Heart left ventricle (tissue), 16 donors: ENCODE measurements at regions not wholly inside any gene's neighbourhood (a gene's known extent, or its start where the extent isn't known, plus 50 kb on each side); places are given as distances from the start of the nearest gene placed in this dataset.

Experiments used
- ATAC-seq, 4 donors: fragments of 200-7000 bp; cut with Tn5 transposase; one replicate each; pipeline ENCODE4 v1.9.1; 2020 to 2022; ENCODE audit warnings: moderate library complexity in 4 of 4, mild to moderate bottlenecking in 3 of 4, moderate number of reproducible peaks in 1 of 4
- DNase-seq, 5 donors: peaks; one replicate each; pipeline ENCODE4 v3.0.0-alpha.2; 2020
- H3K27ac ChIP-seq, 12 donors: fragments of 200-600 bp; sonication (generic) in 4 of 12; one replicate each; pipeline versions ENCODE4 v1.5.0 to v1.8.0; 2016 to 2022; ENCODE audit warnings: mild to moderate bottlenecking in 2 of 12
- H3K27me3 ChIP-seq, 9 donors: fragments of 200-600 bp; sonication (generic) in 2 of 9; one replicate each; pipeline versions ENCODE4 v1.5.1 to v1.8.0; 2016 to 2022; ENCODE audit warnings: mild to moderate bottlenecking in 3 of 9
- H3K36me3 ChIP-seq, 9 donors: fragments of 200-600 bp; sonication (generic) in 2 of 9; one replicate each; pipeline versions ENCODE4 v1.5.0 to v1.8.0; 2018 to 2022; ENCODE audit warnings: mild to moderate bottlenecking in 2 of 9
- H3K4me1 ChIP-seq, 12 donors: fragments of 200-600 bp; sonication (generic) in 4 of 12; one replicate each; pipeline versions ENCODE4 v1.5.0 to v1.8.0; 2016 to 2022; ENCODE audit warnings: mild to moderate bottlenecking in 3 of 12
- H3K4me3 ChIP-seq, 12 donors: fragments of 200-600 bp; sonication (generic) in 4 of 12; one replicate each; pipeline versions ENCODE4 v1.5.0 to v1.8.0; 2017 to 2022; ENCODE audit warnings: mild to moderate bottlenecking in 9 of 12, moderate library complexity in 4 of 12
- H3K9me3 ChIP-seq, 12 donors: fragments of 200-600 bp; sonication (generic) in 4 of 12; one replicate each; pipeline versions ENCODE4 v1.5.0 to v1.8.0; 2016 to 2022; ENCODE audit warnings: mild to moderate bottlenecking in 1 of 12
- POLR2A ChIP-seq, 2 donors: fragments of 450-650 bp; IDR thresholded peaks; one replicate each; pipeline ENCODE4 v1.6.1; 2017; ENCODE audit warnings: antibody characterized with exemption in 2 of 2, mild to moderate bottlenecking in 2 of 2, moderate library complexity in 2 of 2
- WGBS, 4 donors: extraction: QIAGEN DNeasy Blood & Tissue Kit in 2 of 4; methylation state at CpG; one replicate each; pipeline versions ENCODE4 v1.1.5 to v1.1.7; 2013 to 2018; 5-methylcytosine and 5-hydroxymethylcytosine counted together
- intact Hi-C, 10 donors: fragments of 100-400 bp; cut with DNase I; formaldehyde crosslinking; loops; one replicate each; pipeline versions ENCODE4 v1.11.1 to v1.14.2; 2022
- TF ChIP-seq, protein P1 (sequence below), 12 donors: fragments of 200-600 bp; sonication (generic) in 4 of 12; IDR thresholded peaks; one replicate each; pipeline versions ENCODE4 v1.5.0 to v1.8.0; 2018 to 2022; ENCODE audit warnings: antibody characterized with exemption in 12 of 12, mild to moderate bottlenecking in 5 of 12
- donor health status: ischemic (EF 13 %, LVEDD 7.1; RV severe dilation, severe dysfunction).
- donor health status: healthy with polysubstance abuse.
- donor health status: DM: no; HTN: yes; CAD: no.
- donor health status: DM: no; HTN: no; CAD: no.
- donor health status: ischemic (EF 25% LVEDD 6.9; RV normal size, moderate dysfunction).
- donor health status: ischemic (EF 25% LVEDD 5.7; RV mildly dilated, moderate dysfunction).
- donor health status: healthy.
- donor health status: DM: yes; HTN: yes; CAD: no.
- donor health status: ischemic (EF 35%, LVEDD 5.7; RV mildly dilated, moderate dysfunction).
- donor health status: nonischemic (EF 11% LVEDD 7.7; RV severe dilation, severe dysfunction).
- donor health status: DM: yes; HTN: yes; CAD: no.
- donor health status: PGD.
- donor health status: ischemic (EF 29% LVEDD 5.4; RV normal size, mild dysfunction).
- donor health status: nonischemic (EF 23%, LVEDD 6.1; RV moderate dilation, normal function).

- DNase-seq: no peak
- Histone ChIP-seq H3K4me3 (no peak overlapping the region), H3K9me3 (peaks cover 0 to 6% (median 0%) of the 10 kb centered on the region in 12 donors), H3K36me3 (no peaks in the 10 kb centered on the region), H3K27me3 (no peaks in the 10 kb centered on the region), H3K4me1 (peaks cover 0 to 7% (median 0%) of the 10 kb centered on the region in 12 donors), H3K27ac (no peak overlapping the region)
- WGBS, 4 donors: 81 to 89% (median 83%) methylated on average over 3 of the region's 3 CpGs
- no peak for TF ChIP-seq POLR2A (IDR thresholded peaks at IDR 0.05)
- TF ChIP-seq, protein P1, sequence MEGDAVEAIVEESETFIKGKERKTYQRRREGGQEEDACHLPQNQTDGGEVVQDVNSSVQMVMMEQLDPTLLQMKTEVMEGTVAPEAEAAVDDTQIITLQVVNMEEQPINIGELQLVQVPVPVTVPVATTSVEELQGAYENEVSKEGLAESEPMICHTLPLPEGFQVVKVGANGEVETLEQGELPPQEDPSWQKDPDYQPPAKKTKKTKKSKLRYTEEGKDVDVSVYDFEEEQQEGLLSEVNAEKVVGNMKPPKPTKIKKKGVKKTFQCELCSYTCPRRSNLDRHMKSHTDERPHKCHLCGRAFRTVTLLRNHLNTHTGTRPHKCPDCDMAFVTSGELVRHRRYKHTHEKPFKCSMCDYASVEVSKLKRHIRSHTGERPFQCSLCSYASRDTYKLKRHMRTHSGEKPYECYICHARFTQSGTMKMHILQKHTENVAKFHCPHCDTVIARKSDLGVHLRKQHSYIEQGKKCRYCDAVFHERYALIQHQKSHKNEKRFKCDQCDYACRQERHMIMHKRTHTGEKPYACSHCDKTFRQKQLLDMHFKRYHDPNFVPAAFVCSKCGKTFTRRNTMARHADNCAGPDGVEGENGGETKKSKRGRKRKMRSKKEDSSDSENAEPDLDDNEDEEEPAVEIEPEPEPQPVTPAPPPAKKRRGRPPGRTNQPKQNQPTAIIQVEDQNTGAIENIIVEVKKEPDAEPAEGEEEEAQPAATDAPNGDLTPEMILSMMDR (IDR thresholded peaks at IDR 0.05): no peak
- intact Hi-C loops: no loop called here
- ATAC-seq: no peak
Measured at GRCh38 chr2:100703739-100704138, 116.2 kb upstream of the NPAS2 start.

DNA sequence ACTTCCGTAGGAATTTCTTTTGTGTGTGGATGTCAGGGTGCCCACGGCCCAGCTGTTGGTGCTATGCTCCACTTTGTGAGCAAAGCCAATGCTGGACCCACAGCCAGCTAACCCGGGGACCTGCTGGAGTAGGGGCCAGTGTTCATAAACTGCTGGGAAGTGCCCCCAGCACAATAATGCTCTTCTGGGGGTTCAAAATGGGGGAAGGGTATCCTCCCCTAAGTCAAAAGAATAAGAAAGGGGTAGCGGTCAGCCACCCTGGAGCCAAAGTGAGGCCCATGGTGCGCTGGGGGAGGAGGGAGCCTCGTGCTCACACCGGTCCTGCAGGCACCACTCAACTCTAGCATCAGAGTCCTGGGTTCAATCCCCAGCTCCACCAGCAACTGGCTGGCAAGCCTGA lies 115.8 kb upstream of the NPAS2 start:
- Histone ChIP-seq H3K27ac (no peak overlapping the region), H3K4me3 (no peak overlapping the region), H3K4me1 (peaks cover 0 to 7% (median 0%) of the 10 kb centered on the region in 12 donors), H3K36me3 (no peaks in the 10 kb centered on the region), H3K27me3 (no peaks in the 10 kb centered on the region), H3K9me3 (peaks cover 0 to 6% (median 0%) of the 10 kb centered on the region in 12 donors)
- no peak for TF ChIP-seq POLR2A (IDR thresholded peaks at IDR 0.05)
- TF ChIP-seq, protein P1 (IDR thresholded peaks at IDR 0.05): no peak
- WGBS, 4 donors: 91 to 96% (median 93%) methylated on average over 7 of the region's 7 CpGs
- no peak for ATAC-seq
- no peak for DNase-seq
- intact Hi-C loops: no loop called here

DNA sequence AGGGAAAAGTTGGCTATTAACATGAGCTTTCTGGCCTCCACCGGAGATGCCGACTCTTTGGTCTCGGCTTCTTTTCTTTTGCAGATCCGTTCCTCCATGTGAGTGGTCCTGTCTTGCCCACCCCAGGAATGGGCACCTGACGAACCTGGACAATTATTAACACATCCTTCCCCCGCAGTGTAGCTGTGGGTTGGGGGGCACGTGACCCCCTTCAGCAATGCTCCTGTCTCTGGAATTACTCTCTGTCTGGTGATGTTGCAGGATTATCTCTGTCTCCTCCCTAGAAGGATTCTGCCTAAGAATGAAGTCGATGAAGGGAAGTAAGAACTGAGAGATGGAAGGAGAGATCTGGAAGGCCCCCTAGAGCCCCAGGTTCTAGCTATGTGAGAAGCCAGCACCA lies 115.2 kb upstream of the NPAS2 start:
- intact Hi-C loops: no loop called here
- no peaks in the 10 kb centered on the region for H3K36me3 ChIP-seq
- DNase-seq: no peak
- H3K27me3 ChIP-seq: no peaks in the 10 kb centered on the region
- TF ChIP-seq, protein P1 (IDR thresholded peaks at IDR 0.05): no peak
- no peak for TF ChIP-seq POLR2A (IDR thresholded peaks at IDR 0.05)
- ATAC-seq: no peak
- H3K27ac ChIP-seq: no peak overlapping the region
- H3K9me3 ChIP-seq: peaks cover 0 to 6% (median 0%) of the 10 kb centered on the region in 12 donors
- peaks cover 0 to 7% (median 0%) of the 10 kb centered on the region in 12 donors for H3K4me1 ChIP-seq
- no peak overlapping the region for H3K4me3 ChIP-seq
- 89 to 92% (median 92%) methylated on average over 8 of the region's 8 CpGs for WGBS, 4 donors

GRCh38 chr2:100707016-100707947 lies 112.7 kb upstream of the NPAS2 start:
- Histone ChIP-seq H3K4me1 (peaks cover 0 to 7% (median 0%) of the 10 kb centered on the region in 12 donors), H3K27me3 (no peaks in the 10 kb centered on the region), H3K36me3 (no peaks in the 10 kb centered on the region), H3K27ac (peak overlapping the region in 1 of 12 donors; percentile 5), H3K9me3 (no peaks in the 10 kb centered on the region), H3K4me3 (no peak overlapping the region)
- ATAC-seq (no peak), DNase-seq (no peak)
- 79 to 85% (median 83%) methylated on average over 21 of the region's 21 CpGs for WGBS, 4 donors
- intact Hi-C loops: no loop called here
- TF ChIP-seq POLR2A (IDR thresholded peaks at IDR 0.05): no peak
- TF ChIP-seq, protein P1 (IDR thresholded peaks at IDR 0.05): no peak
